Fibroblast of lung (primary cell): ENCODE measurements at regions not wholly inside any gene's neighbourhood (a gene's known extent, or its start where the extent isn't known, plus 50 kb on each side); places are given as distances from the start of the nearest gene placed in this dataset.

ENCODE experiments used
- DNase-seq, 2 donors: peaks; one replicate each; pipeline versions ENCODE4 v3.0.0 to v3.0.0-alpha.2; 2010; ENCODE audit warnings: low read depth in 2 of 2
- H2AFZ ChIP-seq: 2 replicates; pipeline ENCODE4 v1.5.1; 2012; ENCODE audit warnings: low read length, control low read depth, inconsistent platforms
- H3K27ac ChIP-seq: 2 replicates; pipeline ENCODE4 v1.5.1; 2011; ENCODE audit warnings: low read length, control low read depth; ENCODE audit not compliant: insufficient read depth
- H3K27me3 ChIP-seq: 2 replicates; pipeline ENCODE4 v1.5.1; 2011; ENCODE audit warnings: mild to moderate bottlenecking, low read length; ENCODE audit not compliant: control insufficient read depth, insufficient read depth
- H3K36me3 ChIP-seq: 2 replicates; pipeline ENCODE4 v1.5.1; 2011; ENCODE audit warnings: low read length; ENCODE audit not compliant: control insufficient read depth, insufficient read depth
- H3K4me1 ChIP-seq: 2 replicates; pipeline ENCODE4 v1.5.1; 2011; ENCODE audit warnings: low read length; ENCODE audit not compliant: control insufficient read depth, insufficient read depth; ENCODE audit errors: extremely low read depth
- H3K4me2 ChIP-seq: 2 replicates; pipeline ENCODE4 v1.5.1; 2011; ENCODE audit warnings: low read length, control low read depth; ENCODE audit not compliant: insufficient read depth; ENCODE audit errors: extremely low read depth
- H3K4me3 ChIP-seq, 4 experiments: fragments of 200-600 bp in 1 of 4; sonication (generic) in 1 of 4; replicated peaks in 1 of 4; 2 replicates each; pipeline ENCODE4 v1.5.1; 2011 to 2016; ENCODE audit warnings: low read length in 4 of 4, low read depth in 3 of 4, mild to moderate bottlenecking in 3 of 4, control low read depth in 2 of 4, inconsistent platforms in 1 of 4, mixed read lengths in 1 of 4; ENCODE audit not compliant: insufficient read depth in 1 of 4; ENCODE audit errors: control extremely low read depth in 1 of 4
- H3K79me2 ChIP-seq: 2 replicates; pipeline ENCODE4 v1.5.1; 2012; ENCODE audit warnings: mild to moderate bottlenecking, low read length, inconsistent platforms; ENCODE audit not compliant: control insufficient read depth, insufficient read depth
- H3K9ac ChIP-seq: 2 replicates; pipeline ENCODE4 v1.5.1; 2011; ENCODE audit warnings: mild to moderate bottlenecking, low read length, control low read depth; ENCODE audit not compliant: insufficient read depth
- H3K9me3 ChIP-seq: 2 replicates; pipeline ENCODE4 v1.5.1; 2012; ENCODE audit warnings: low read depth, low read length; ENCODE audit not compliant: control insufficient read depth, insufficient read depth
- H4K20me1 ChIP-seq: 2 replicates; pipeline ENCODE4 v1.5.1; 2011; ENCODE audit warnings: low read length; ENCODE audit not compliant: control insufficient read depth, insufficient read depth; ENCODE audit errors: extremely low read depth
- EZH2 ChIP-seq: IDR thresholded peaks from 2 replicates; pipeline ENCODE4 v1.5.1; 2012; ENCODE audit warnings: low read length, control low read depth, mild to moderate bottlenecking; ENCODE audit errors: missing control alignments
- TF ChIP-seq, protein P1 (sequence below), 2 donors: IDR thresholded peaks in 1 of 2; conservative IDR thresholded peaks in 1 of 2; 1 replicate in 1 of 2; 2 replicates in 1 of 2; pipeline ENCODE4 v1.5.1; 2011 to 2012; ENCODE audit warnings: low read length in 2 of 2, control low read depth in 1 of 2, inconsistent platforms in 1 of 2, low read depth in 1 of 2, mild to moderate bottlenecking in 1 of 2

DNA sequence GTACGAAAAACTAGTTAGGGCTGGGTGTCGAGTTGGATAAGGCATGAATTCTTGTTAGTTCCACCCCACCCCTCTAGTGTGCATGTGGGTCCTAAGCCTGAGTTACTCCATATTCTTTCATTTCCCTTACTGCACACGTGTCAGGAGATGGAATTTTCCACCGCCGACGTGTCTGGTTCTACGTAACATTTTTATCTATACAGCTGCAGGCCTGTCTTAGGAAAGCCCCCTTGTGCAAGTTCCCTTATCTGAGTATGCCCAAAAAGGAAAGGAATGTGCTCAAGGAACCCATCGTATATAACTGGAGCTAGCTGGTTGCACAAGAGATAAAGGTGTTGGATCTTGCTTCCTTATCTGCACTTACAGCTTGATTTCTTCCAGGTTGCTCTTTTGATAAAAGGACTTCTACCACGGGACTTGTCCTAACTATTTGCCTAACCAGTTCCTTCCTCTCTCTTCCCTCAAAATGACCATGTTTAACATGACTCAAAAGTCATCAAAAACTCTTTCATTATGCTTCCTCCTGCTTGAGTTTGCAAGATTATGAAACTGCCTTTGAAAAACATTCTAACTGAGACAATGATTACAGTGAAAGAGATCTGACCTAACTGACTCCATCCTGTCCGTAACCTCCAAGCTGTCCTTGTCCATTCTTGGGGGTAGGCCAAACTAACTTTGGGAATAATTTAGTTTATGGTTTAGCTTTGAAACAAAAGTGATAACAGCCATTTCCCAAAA is 181.4 kb downstream of the AKR1D1 start:
- Histone ChIP-seq H3K9me3 (no peaks in the 10 kb centered on the region), H3K27ac (no peak overlapping the region), H3K79me2 (no peaks in the 10 kb centered on the region), H3K36me3 (no peaks in the 10 kb centered on the region), H2AFZ (no peak overlapping the region), H3K4me1 (no peaks in the 10 kb centered on the region), H4K20me1 (no peaks in the 10 kb centered on the region), H3K4me2 (no peak overlapping the region), H3K27me3 (no peaks in the 10 kb centered on the region), H3K4me3 (no peak overlapping the region), H3K9ac (no peak overlapping the region)
- peak; percentile 43 to 71 for DNase-seq
- no peak for TF ChIP-seq EZH2
- TF ChIP-seq, protein P1, sequence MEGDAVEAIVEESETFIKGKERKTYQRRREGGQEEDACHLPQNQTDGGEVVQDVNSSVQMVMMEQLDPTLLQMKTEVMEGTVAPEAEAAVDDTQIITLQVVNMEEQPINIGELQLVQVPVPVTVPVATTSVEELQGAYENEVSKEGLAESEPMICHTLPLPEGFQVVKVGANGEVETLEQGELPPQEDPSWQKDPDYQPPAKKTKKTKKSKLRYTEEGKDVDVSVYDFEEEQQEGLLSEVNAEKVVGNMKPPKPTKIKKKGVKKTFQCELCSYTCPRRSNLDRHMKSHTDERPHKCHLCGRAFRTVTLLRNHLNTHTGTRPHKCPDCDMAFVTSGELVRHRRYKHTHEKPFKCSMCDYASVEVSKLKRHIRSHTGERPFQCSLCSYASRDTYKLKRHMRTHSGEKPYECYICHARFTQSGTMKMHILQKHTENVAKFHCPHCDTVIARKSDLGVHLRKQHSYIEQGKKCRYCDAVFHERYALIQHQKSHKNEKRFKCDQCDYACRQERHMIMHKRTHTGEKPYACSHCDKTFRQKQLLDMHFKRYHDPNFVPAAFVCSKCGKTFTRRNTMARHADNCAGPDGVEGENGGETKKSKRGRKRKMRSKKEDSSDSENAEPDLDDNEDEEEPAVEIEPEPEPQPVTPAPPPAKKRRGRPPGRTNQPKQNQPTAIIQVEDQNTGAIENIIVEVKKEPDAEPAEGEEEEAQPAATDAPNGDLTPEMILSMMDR (conservative IDR thresholded peaks at IDR 0.05 in 1 of 2, IDR thresholded peaks at IDR 0.05 in 1 of 2; ENCODE audit: low read depth in 1 of 2, low read length in 2 of 2), result no peak

DNA sequence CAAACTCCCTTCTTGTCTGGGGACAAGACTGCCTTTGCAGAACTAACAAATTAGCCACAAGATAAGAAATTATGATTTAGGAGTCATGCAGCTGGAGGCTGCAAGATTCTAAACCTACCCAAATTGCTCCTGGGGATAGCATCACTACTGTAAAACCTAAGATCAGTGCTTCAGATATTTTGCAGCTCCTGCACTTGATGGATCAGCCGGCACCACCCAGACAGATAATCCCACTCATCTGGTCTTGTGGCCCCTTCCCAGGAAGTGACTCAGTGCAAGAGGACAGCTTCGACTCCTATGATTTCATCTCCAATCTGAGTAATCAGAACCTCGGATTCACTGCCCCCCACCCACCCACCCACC is 181.9 kb downstream of the AKR1D1 start:
- no peaks in the 10 kb centered on the region for H4K20me1 ChIP-seq
- no peaks in the 10 kb centered on the region for H3K9me3 ChIP-seq
- H3K4me1 ChIP-seq, result no peaks in the 10 kb centered on the region
- no peaks in the 10 kb centered on the region for H3K79me2 ChIP-seq
- H3K4me2 ChIP-seq, result no peak overlapping the region
- H2AFZ ChIP-seq, result no peak overlapping the region
- no peak overlapping the region for H3K9ac ChIP-seq
- no peak for TF ChIP-seq EZH2
- TF ChIP-seq, protein P1 (conservative IDR thresholded peaks at IDR 0.05 in 1 of 2, IDR thresholded peaks at IDR 0.05 in 1 of 2; ENCODE audit: low read depth in 1 of 2, low read length in 2 of 2), result no peak
- H3K27me3 ChIP-seq, result no peaks in the 10 kb centered on the region
- H3K36me3 ChIP-seq, result no peaks in the 10 kb centered on the region
- H3K4me3 ChIP-seq, result no peak overlapping the region
- DNase-seq, result peak in 1 of 2 donors; percentile 53
- H3K27ac ChIP-seq, result no peak overlapping the region

DNA sequence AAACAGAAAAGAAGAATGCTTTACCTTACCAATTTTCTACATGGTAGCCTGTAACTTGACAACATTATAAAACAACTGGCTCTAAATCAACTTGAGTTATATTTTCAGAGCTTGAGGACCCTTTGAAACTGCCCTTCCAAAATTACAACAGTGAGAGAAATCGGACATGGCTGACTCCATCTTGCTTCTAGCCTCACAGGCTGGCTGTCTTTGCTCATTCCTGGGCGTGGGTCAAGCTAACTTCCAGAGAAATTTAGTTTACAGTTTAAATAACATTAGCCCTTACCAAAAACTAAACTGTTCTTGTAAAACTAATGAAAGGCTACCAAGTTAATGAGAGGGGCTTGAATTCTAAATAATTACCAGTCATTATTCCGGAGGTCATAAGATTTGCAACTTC is 183.4 kb downstream of the AKR1D1 start:
- Histone ChIP-seq H3K9ac (no peak overlapping the region), H3K4me3 (no peak overlapping the region), H3K27ac (no peak overlapping the region), H3K4me2 (no peak overlapping the region), H2AFZ (no peak overlapping the region), H4K20me1 (no peaks in the 10 kb centered on the region), H3K4me1 (no peaks in the 10 kb centered on the region), H3K9me3 (no peaks in the 10 kb centered on the region), H3K36me3 (no peaks in the 10 kb centered on the region), H3K27me3 (no peaks in the 10 kb centered on the region), H3K79me2 (no peaks in the 10 kb centered on the region)
- DNase-seq, result no peak
- TF ChIP-seq EZH2, result no peak
- TF ChIP-seq, protein P1 (conservative IDR thresholded peaks at IDR 0.05 in 1 of 2, IDR thresholded peaks at IDR 0.05 in 1 of 2; ENCODE audit: low read depth in 1 of 2, low read length in 2 of 2), result no peak
